HEK293 (cell line): ENCODE measurements at regions not wholly inside any gene's neighbourhood (a gene's known extent, or its start where the extent isn't known, plus 50 kb on each side); places are given as distances from the start of the nearest gene placed in this dataset.

Experiments used
- CTCF ChIA-PET: fragments of 350-600 bp; formaldehyde crosslinking; extraction: SDS; loops from one replicate; lab custom pipeline; 2021; ENCODE audit warnings: antibody characterized with exemption; lab: Yijun Ruan, JAX
- POLR2A ChIA-PET: fragments of 300-600 bp; formaldehyde crosslinking; extraction: SDS; loops from one replicate; lab custom pipeline; 2020; ENCODE audit warnings: antibody characterized with exemption, inconsistent platforms; lab: Yijun Ruan, JAX
- H3K27ac ChIP-seq: fragments of 200-500 bp; sonication (Bioruptor generic); 2 replicates; pipeline ENCODE4 v1.5.1; 2014; ENCODE audit warnings: low read depth, low read length, control low read depth, inconsistent platforms; ENCODE audit errors: extremely low read depth
- H3K36me3 ChIP-seq, 2 experiments: fragments of 200-500 bp in 1 of 2; sonication (Bioruptor generic) in 1 of 2; 1 replicate in 1 of 2; 2 replicates in 1 of 2; pipeline ENCODE4 v1.5.1; 2014 to 2017; ENCODE audit warnings: inconsistent platforms in 2 of 2, low read length in 2 of 2; ENCODE audit not compliant: control insufficient read depth in 2 of 2, insufficient read depth in 1 of 2
- H3K4me1 ChIP-seq: fragments of 200-500 bp; sonication (Bioruptor generic); 2 replicates; pipeline ENCODE4 v1.5.1; 2014; ENCODE audit warnings: mild to moderate bottlenecking, low read length, inconsistent platforms; ENCODE audit not compliant: control insufficient read depth, insufficient read depth
- H3K4me3 ChIP-seq: 2 replicates; pipeline ENCODE4 v1.5.1; 2011; ENCODE audit warnings: low read depth, mild to moderate bottlenecking, control low read depth, low read length, moderate library complexity
- H3K9me3 ChIP-seq: fragments of 200-500 bp; sonication (Bioruptor generic); 2 replicates; pipeline ENCODE4 v1.5.1; 2014; ENCODE audit warnings: low read depth, low read length, inconsistent platforms; ENCODE audit not compliant: control insufficient read depth, insufficient read depth
- BCL11B ChIP-seq: fragments of 450-650 bp; formaldehyde crosslinking; IDR thresholded peaks from 2 replicates; pipeline ENCODE4 v1.5.1; 2016; ENCODE audit warnings: low read depth, missing biosample characterization, missing genetic modification characterization
- BCL6B ChIP-seq: fragments of 450-650 bp; formaldehyde crosslinking; IDR thresholded peaks from 2 replicates; pipeline ENCODE4 v1.5.1; 2017; ENCODE audit warnings: missing biosample characterization, missing genetic modification characterization
- MZF1 ChIP-seq: fragments of 450-650 bp; formaldehyde crosslinking; IDR thresholded peaks from 2 replicates; pipeline ENCODE4 v1.5.1; 2017; ENCODE audit warnings: missing biosample characterization, missing genetic modification characterization, borderline replicate concordance
- PATZ1 ChIP-seq: fragments of 450-650 bp; formaldehyde crosslinking; IDR thresholded peaks from 2 replicates; pipeline ENCODE4 v1.5.1; 2016; ENCODE audit warnings: missing biosample characterization, missing genetic modification characterization
- PRDM1 ChIP-seq: fragments of 450-650 bp; formaldehyde crosslinking; IDR thresholded peaks from 2 replicates; pipeline ENCODE4; 2016; ENCODE audit warnings: missing biosample characterization, missing genetic modification characterization
- REPIN1 ChIP-seq: fragments of 450-650 bp; formaldehyde crosslinking; IDR thresholded peaks from 2 replicates; pipeline ENCODE4 v1.5.1; 2017; ENCODE audit warnings: missing biosample characterization, missing genetic modification characterization, low read depth
- ZNF10 ChIP-seq: fragments of 450-650 bp; formaldehyde crosslinking; IDR thresholded peaks from 2 replicates; pipeline ENCODE4 v1.5.1; 2017; ENCODE audit warnings: missing biosample characterization, missing genetic modification characterization
- ZNF169 ChIP-seq: fragments of 450-650 bp; formaldehyde crosslinking; IDR thresholded peaks from 2 replicates; pipeline ENCODE4 v1.5.1; 2016; ENCODE audit warnings: missing biosample characterization, missing genetic modification characterization
- ZNF335 ChIP-seq: fragments of 450-650 bp; formaldehyde crosslinking; conservative IDR thresholded peaks from 2 replicates; pipeline ENCODE4 v1.5.1; 2016; ENCODE audit warnings: missing biosample characterization, missing genetic modification characterization
- ZNF350 ChIP-seq: fragments of 450-650 bp; formaldehyde crosslinking; IDR thresholded peaks from 2 replicates; pipeline ENCODE4 v1.5.0; 2017; ENCODE audit warnings: missing biosample characterization, mild to moderate bottlenecking, missing genetic modification characterization
- ZNF354C ChIP-seq: fragments of 450-650 bp; formaldehyde crosslinking; IDR thresholded peaks from 2 replicates; pipeline ENCODE4 v1.5.1; 2016; ENCODE audit warnings: missing biosample characterization, missing genetic modification characterization, low read depth, borderline replicate concordance
- ZNF768 ChIP-seq: fragments of 450-650 bp; formaldehyde crosslinking; IDR thresholded peaks from 2 replicates; pipeline ENCODE4 v1.5.1; 2018; ENCODE audit warnings: missing biosample characterization, mild to moderate bottlenecking, missing genetic modification characterization
- ZSCAN30 ChIP-seq: fragments of 450-650 bp; IDR thresholded peaks from 2 replicates; pipeline ENCODE4 v1.5.1; 2018; ENCODE audit warnings: missing biosample characterization, mild to moderate bottlenecking, missing genetic modification characterization, moderate library complexity
- ZSCAN4 ChIP-seq: fragments of 450-650 bp; formaldehyde crosslinking; IDR thresholded peaks from 2 replicates; pipeline ENCODE4 v1.5.1; 2017; ENCODE audit warnings: missing biosample characterization, missing genetic modification characterization
- TF ChIP-seq, protein P1 (sequence below): fragments of 450-650 bp; formaldehyde crosslinking; IDR thresholded peaks from 2 replicates; pipeline ENCODE4 v1.5.1; 2016; ENCODE audit warnings: missing biosample characterization, missing genetic modification characterization
- TF ChIP-seq, protein P2 (sequence below): fragments of 450-650 bp; formaldehyde crosslinking; IDR thresholded peaks from 2 replicates; pipeline ENCODE4 v1.5.1; 2016; ENCODE audit warnings: missing biosample characterization, missing genetic modification characterization
- TF ChIP-seq, protein P3 (sequence below): fragments of 450-650 bp; formaldehyde crosslinking; optimal IDR thresholded peaks from 2 replicates; pipeline ENCODE3; 2016; ENCODE audit warnings: missing biosample characterization, mild to moderate bottlenecking, missing genetic modification characterization

GRCh38 chr11:116445108-116446047 lies 327.4 kb downstream of the BUD13 start:
- ChIA-PET CTCF (interaction anchor here (0.5 to 0.7 kb wide), 2 partner anchors 53 to 712 kb away, joined by 3 read pairs; no protein-coding TSS in a partner anchor), POLR2A (no interaction called here)
- H3K4me3 ChIP-seq = no peak overlapping the region
- H3K9me3 ChIP-seq = no peaks in the 10 kb centered on the region
- no peaks in the 10 kb centered on the region for H3K36me3 ChIP-seq
- no peak overlapping the region for H3K27ac ChIP-seq
- TF ChIP-seq, protein P1, sequence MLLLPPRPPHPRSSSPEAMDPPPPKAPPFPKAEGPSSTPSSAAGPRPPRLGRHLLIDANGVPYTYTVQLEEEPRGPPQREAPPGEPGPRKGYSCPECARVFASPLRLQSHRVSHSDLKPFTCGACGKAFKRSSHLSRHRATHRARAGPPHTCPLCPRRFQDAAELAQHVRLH (tag by site-specific recombination) = no peak
- TF ChIP-seq, protein P2, sequence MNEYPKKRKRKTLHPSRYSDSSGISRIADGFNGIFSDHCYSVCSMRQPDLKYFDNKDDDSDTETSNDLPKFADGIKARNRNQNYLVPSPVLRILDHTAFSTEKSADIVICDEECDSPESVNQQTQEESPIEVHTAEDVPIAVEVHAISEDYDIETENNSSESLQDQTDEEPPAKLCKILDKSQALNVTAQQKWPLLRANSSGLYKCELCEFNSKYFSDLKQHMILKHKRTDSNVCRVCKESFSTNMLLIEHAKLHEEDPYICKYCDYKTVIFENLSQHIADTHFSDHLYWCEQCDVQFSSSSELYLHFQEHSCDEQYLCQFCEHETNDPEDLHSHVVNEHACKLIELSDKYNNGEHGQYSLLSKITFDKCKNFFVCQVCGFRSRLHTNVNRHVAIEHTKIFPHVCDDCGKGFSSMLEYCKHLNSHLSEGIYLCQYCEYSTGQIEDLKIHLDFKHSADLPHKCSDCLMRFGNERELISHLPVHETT (tag by site-specific recombination) = no peak
- H3K4me1 ChIP-seq = no peaks in the 10 kb centered on the region

GRCh38 chr11:116442238-116442752 lies 330.5 kb downstream of the BUD13 start:
- H3K36me3 ChIP-seq = no peaks in the 10 kb centered on the region
- CTCF ChIA-PET = interaction anchor here (0.6 to 1.1 kb wide), 3 partner anchors 11 to 68 kb away, joined by 3 to 5 read pairs (median 3); no protein-coding TSS in a partner anchor
- no peak overlapping the region for H3K4me3 ChIP-seq
- TF ChIP-seq ZNF169 (no peak), ZNF350 (tag by site-specific recombination) (no peak), BCL11B (tag by site-specific recombination) (no peak), BCL6B (no peak), MZF1 (tag by site-specific recombination) (no peak), PRDM1 (tag by site-specific recombination) (no peak), ZNF354C (no peak), ZSCAN4 (tag by site-specific recombination) (no peak), REPIN1 (tag by site-specific recombination) (no peak), PATZ1 (tag by site-specific recombination) (no peak), ZNF335 (tag by site-specific recombination) (no peak), ZSCAN30 (tag by site-specific recombination) (no peak), ZNF10 (no peak), ZNF768 (tag by site-specific recombination) (no peak)
- TF ChIP-seq, protein P3, sequence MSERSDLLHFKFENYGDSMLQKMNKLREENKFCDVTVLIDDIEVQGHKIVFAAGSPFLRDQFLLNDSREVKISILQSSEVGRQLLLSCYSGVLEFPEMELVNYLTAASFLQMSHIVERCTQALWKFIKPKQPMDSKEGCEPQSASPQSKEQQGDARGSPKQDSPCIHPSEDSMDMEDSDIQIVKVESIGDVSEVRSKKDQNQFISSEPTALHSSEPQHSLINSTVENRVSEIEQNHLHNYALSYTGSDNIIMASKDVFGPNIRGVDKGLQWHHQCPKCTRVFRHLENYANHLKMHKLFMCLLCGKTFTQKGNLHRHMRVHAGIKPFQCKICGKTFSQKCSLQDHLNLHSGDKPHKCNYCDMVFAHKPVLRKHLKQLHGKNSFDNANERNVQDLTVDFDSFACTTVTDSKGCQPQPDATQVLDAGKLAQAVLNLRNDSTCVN (tag by site-specific recombination) = no peak
- no peak overlapping the region for H3K27ac ChIP-seq
- H3K9me3 ChIP-seq = no peaks in the 10 kb centered on the region
- POLR2A ChIA-PET = no interaction called here
- no peaks in the 10 kb centered on the region for H3K4me1 ChIP-seq
